ENCODE measurements at regions not wholly inside any gene's neighbourhood (a gene's known extent, or its start where the extent isn't known, plus 50 kb on each side); places are given as distances from the start of the nearest gene placed in this dataset.

DNA sequence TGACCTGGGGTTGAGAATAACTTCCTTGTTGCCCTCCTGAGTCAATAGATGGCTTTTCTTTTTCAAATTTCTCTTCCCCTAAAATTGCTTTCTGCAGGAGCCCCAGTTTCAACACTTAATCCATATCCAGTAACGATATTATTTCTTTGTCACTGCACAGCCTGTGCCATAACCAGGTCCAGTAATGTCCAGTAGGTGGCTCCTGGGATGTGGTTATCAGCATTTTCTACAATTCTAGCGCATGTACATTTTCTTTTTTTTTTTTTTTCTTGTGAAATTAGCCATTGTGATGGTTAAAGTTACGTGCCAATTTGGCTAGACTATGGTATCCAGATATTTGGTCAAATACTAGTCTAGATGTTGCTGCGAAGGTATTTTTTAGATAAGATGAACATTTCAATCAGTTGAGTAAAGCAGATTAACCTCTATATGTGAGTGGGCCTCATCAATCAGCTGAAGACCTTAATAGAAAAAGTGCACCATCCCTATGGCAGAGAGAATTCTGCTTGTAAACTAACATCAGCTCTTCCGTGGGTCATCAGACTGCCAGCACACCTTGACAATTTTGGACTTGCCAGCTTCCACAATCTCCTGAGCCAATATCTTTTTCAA is 72.9 kb upstream of the SCG2 start:
- TF ChIP-seq CTCF (IDR thresholded peaks at IDR 0.05) (peak in 4 of 6 experiments; percentile 27 to 44 (median 36)), POLR2A (IDR thresholded peaks at IDR 0.05) (no peak)

Measured in Peyer's patch (tissue), 4 donors.